Left cardiac atrium (tissue), 4 donors: ENCODE measurements at regions not wholly inside any gene's neighbourhood (a gene's known extent, or its start where the extent isn't known, plus 50 kb on each side); places are given as distances from the start of the nearest gene placed in this dataset.
A peak's percentile ranks its signal among the peaks of the same experiment; 100 is the strongest.

Source experiments
- ATAC-seq, 2 donors: fragments of 200-7000 bp; cut with Tn5 transposase; one replicate each; pipeline ENCODE4 v1.9.1; 2020; ENCODE audit warnings: mild to moderate bottlenecking in 2 of 2, moderate library complexity in 2 of 2
- DNase-seq: peaks from one replicate; pipeline ENCODE4 v3.0.0-alpha.2; 2020
- intact Hi-C, 2 donors: fragments of 100-400 bp; cut with DNase I; formaldehyde crosslinking; loops; one replicate each; pipeline versions ENCODE4 v1.14.1 to v1.15.1; 2022 to 2023
- donor health status: DM: no; HTN: yes; CAD: no.
- donor health status: DM: no; HTN: yes; CAD: no; lungs with severe emphysema.
- donor health status: DM: yes; HTN: yes; CAD: no.
- donor health status: Dilated cardiomyopathy.

- ATAC-seq (no peak), DNase-seq (no peak)
- intact Hi-C loops = no loop called here
These were observed 92.2 kb upstream of the PLET1 start for GRCh38 chr11:112352907-112353306.

- intact Hi-C loops = no loop called here
- ATAC-seq = no peak
- no peak for DNase-seq
These were observed 93.7 kb upstream of the PLET1 start for GRCh38 chr11:112354364-112354763.

DNA sequence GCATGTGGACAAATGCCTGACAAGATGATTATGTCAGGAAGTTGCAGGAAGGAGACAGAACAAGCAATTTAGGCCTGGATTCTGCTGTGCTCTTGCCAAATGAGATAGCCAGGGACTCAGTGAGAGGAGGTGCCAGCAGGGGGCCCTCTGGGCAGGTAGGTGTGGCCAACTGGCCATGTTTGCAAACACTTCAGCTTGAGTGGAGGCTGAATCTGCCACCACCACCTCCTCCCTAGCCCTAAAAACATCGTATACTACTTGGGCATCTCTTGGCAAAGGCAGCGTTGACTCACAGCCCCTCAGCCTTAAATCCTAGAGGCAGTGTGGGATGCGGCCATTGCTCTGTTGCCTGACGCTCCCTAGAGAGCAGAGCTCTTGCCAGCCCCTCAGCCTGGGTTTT is 95.1 kb upstream of the PLET1 start:
- intact Hi-C loops = no loop called here
- peak; percentile 43 for DNase-seq

DNA sequence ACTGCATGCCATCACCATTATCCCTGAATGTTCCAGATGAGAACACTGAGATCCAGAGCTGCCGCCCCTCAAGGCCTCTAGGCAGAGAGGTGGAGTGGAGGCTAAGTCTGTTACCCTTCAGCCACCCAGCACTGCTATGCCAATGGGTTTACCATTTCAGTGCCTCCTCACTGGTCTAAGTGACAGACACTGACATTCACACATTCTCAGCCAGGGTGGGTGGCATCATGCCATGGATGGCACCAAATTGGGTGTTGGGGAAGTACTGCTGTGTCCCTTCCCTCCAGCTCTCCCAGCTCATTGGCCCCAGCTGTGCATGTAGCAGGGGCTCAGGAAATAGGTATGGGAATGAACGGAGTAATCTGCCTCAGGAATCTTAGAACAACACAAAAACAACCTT is 96.8 kb upstream of the PLET1 start:
- no peak for DNase-seq
- intact Hi-C loops = no loop called here
- peak; percentile 45 to 53 for ATAC-seq

More for the DNA sequence above, 95.1 kb upstream of the PLET1 start:
- ATAC-seq = peak; percentile 84 to 94

GRCh38 chr11:112361396-112361795 is 100.7 kb upstream of the PLET1 start:
- no peak for ATAC-seq
- intact Hi-C loops = no loop called here
- no peak for DNase-seq

GRCh38 chr11:112363527-112363926 is 102.9 kb upstream of the PLET1 start:
- intact Hi-C loops = no loop called here
- DNase-seq = no peak
- ATAC-seq = peak in 1 of 2 donors; percentile 86

GRCh38 chr11:112364962-112365481 is 104.4 kb upstream of the PLET1 start:
- intact Hi-C loops = no loop called here
- ATAC-seq (no peak), DNase-seq (no peak)

DNA sequence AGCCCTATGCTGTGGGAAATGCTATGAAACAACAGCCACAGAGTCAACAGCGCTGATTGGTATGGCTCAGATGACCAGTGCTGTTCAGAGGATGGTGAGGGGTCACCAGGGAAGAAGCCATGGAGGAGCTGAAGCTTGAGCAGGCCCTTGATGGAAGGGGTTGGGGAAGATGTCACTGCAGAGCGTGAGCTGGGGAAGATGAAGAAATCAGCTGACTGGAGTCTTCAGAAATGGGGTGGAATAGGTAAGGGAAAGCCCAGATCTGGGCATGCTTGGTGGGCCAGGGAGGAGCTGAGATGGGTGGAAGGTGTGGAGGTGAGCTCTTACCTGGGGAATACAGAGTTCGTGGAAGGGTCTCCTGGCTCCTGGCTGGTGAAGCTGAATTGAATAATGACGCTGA is 105.4 kb upstream of the PLET1 start:
- DNase-seq (no peak), ATAC-seq (no peak)
- intact Hi-C loops = no loop called here

DNA sequence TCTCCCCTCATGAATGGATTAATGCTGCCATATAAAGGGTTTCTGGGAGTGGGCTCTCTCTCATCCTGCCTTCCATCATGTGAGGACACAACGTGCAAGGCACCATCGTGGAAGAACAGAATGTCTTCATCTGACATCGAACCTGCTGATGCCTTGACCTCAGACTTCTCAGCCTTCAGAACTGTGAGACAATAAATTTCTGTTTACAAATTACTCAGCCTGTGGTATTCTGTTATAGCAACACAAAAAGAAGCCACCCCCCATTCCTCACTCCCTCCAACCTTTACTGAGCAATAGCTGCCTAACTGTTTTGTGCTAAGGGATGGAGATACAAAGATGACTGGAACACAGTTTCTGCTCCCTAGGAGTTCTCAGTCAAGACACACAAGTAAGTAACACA is 106.1 kb upstream of the PLET1 start:
- no peak for DNase-seq
- intact Hi-C loops = no loop called here
- no peak for ATAC-seq

GRCh38 chr11:112367461-112367860 is 106.8 kb upstream of the PLET1 start:
- ATAC-seq = no peak
- no peak for DNase-seq
- intact Hi-C loops = no loop called here

- ATAC-seq = no peak
- DNase-seq = no peak
- intact Hi-C loops = no loop called here
These were observed 107.2 kb upstream of the PLET1 start for GRCh38 chr11:112367895-112368294.

DNA sequence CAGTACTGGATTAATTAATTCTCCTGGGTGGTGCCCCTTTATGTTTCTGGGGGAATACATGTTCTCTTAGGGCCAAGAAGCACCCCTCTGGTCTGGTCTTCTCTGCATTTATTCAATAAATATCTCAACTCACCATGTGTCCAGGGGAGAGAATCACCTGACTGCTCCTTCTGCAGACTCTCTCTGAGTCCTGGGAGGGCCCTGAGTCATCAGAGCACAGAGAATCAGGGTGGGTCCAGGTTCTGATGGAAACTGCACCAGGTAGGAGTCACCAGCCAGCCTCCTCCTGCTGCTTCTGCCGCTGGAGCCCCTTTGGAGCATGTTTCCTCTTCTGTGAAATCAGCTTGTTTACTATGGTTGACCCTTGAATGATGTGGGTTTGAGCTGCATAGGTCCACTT is 107.7 kb upstream of the PLET1 start:
- intact Hi-C loops = no loop called here
- DNase-seq (no peak), ATAC-seq (no peak)

- peak; percentile 44 to 56 for ATAC-seq
- intact Hi-C loops = no loop called here
- no peak for DNase-seq
These were observed 108.7 kb upstream of the PLET1 start for GRCh38 chr11:112369374-112369773.

DNA sequence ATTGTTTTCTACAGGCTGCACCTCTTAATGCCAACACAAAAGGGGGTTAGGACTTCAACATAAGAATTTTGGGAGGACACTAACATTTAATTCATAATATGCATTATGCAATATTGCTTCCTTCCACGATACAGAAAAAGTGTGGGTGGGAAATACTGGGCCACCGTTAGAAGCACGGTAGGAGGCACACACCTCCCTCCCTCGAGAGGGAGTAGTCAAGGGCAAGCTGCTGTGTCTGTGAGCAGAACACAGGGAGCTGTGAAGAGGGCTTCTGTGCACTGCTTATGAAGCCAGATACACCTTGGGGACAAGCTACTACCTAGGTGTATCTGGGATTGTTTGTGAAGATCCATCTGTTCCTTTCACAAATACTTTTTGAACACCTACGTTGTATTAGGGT is 109.3 kb upstream of the PLET1 start:
- DNase-seq (no peak), ATAC-seq (no peak)
- intact Hi-C loops = no loop called here

DNA sequence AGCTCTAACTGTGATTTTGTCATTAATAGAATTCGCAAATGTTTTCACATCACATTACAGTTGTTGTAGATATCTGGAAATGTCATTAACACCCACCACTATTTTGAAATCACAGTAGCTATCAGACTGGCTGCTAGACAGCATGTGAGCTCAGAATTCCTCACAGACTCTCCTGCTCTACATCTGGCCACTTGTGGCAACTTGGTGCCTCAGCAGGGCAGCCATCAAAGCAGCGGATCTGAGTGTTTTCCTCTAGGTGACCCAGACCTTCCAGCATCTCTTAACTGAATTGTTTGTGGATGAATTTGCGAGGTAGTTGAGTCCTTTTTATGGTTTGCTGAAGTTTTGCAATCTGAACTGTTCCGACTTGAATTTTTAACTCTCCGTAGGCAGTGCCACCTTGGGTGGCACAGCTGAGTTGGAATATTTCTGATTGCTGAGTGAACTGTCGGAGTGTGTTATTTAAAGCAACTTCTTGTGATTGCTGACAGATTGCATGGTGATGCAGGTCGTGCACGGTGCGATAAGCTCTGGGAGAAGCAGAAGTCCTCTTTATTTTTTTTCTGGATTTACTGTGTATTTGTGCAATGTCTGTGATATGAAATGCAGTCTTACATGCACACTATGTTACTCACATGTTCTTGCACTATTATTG is 114.0 kb upstream of the PLET1 start:
- intact Hi-C loops = no loop called here
- DNase-seq (no peak), ATAC-seq (peak; percentile 53 to 58)

- intact Hi-C loops = no loop called here
- ATAC-seq (no peak), DNase-seq (no peak)
These were observed 117.3 kb upstream of the PLET1 start for GRCh38 chr11:112377946-112378345.

- no peak for DNase-seq
- no peak for ATAC-seq
- intact Hi-C loops = no loop called here
These were observed 119.8 kb upstream of the PLET1 start for GRCh38 chr11:112380464-112380863.

- no peak for ATAC-seq
- intact Hi-C loops = no loop called here
- DNase-seq = no peak
These were observed 120.9 kb upstream of the PLET1 start for GRCh38 chr11:112381578-112381977.

GRCh38 chr11:112382561-112382960 is 121.9 kb upstream of the PLET1 start:
- DNase-seq (no peak), ATAC-seq (no peak)
- intact Hi-C loops = no loop called here

DNA sequence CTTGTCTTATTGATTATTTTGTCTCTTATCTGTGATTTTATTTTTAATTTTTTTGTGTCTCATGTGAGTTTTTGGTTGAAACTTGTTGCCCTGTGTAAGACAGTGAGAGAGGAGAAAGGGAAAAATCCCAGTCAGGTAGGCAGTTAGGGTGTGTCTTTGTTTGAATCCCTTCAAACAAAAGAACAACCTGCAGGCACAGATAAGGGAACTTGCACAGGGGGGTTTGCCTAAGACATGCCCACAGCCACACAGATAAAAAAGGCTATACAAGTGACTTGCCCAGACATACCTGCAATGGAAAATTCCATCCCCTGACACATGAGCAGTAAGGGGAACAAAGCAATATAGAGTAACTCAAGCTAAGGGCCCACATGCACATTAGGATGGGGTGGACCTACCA is 127.8 kb upstream of the PLET1 start:
- ATAC-seq (no peak), DNase-seq (no peak)
- intact Hi-C loops = no loop called here

GRCh38 chr11:112391086-112391485 is 130.4 kb upstream of the PLET1 start:
- ATAC-seq = no peak
- intact Hi-C loops = no loop called here
- no peak for DNase-seq

GRCh38 chr11:112392904-112393303 is 132.2 kb upstream of the PLET1 start:
- no peak for ATAC-seq
- no peak for DNase-seq
- intact Hi-C loops = no loop called here
